HCT116 (cell line): ENCODE measurements at regions not wholly inside any gene's neighbourhood (a gene's known extent, or its start where the extent isn't known, plus 50 kb on each side); places are given as distances from the start of the nearest gene placed in this dataset.

ENCODE experiments used
- CTCF ChIP-seq, 3 experiments: fragments of 200-600 bp in 1 of 3; sonication (generic) in 1 of 3; IDR thresholded peaks in 2 of 3; conservative IDR thresholded peaks in 1 of 3; 2 replicates each; pipeline ENCODE4 v1.5.1; 2012 to 2017; ENCODE audit warnings: low read depth in 2 of 3, low read length in 2 of 3, antibody characterized with exemption in 1 of 3, borderline replicate concordance in 1 of 3, control low read depth in 1 of 3, mild to moderate bottlenecking in 1 of 3, mixed read lengths in 1 of 3, mixed run types in 1 of 3, moderate library complexity in 1 of 3; ENCODE audit not compliant: insufficient read depth in 1 of 3
- ELF1 ChIP-seq: IDR thresholded peaks from 2 replicates; pipeline ENCODE4 v1.6.1; 2012; ENCODE audit warnings: low read depth, borderline replicate concordance
- EZH2 ChIP-seq: fragments of 200-600 bp; sonication (generic); IDR thresholded peaks from 2 replicates; pipeline ENCODE4 v1.6.1; 2017; ENCODE audit warnings: antibody characterized with exemption, mixed run types
- JUND ChIP-seq: IDR thresholded peaks from 2 replicates; pipeline ENCODE4 v1.6.1; 2012
- POLR2A ChIP-seq: IDR thresholded peaks from 2 replicates; pipeline ENCODE4 v1.7.0; 2011; ENCODE audit warnings: borderline replicate concordance; ENCODE audit not compliant: insufficient read depth, insufficient read length; ENCODE audit errors: extremely low read depth
- POLR2AphosphoS5 ChIP-seq: IDR thresholded peaks from 2 replicates; pipeline ENCODE4 v1.6.1; 2011; ENCODE audit warnings: mild to moderate bottlenecking, low read depth, low read length, moderate library complexity
- RAD21 ChIP-seq: IDR thresholded peaks from 2 replicates; pipeline ENCODE4 v1.6.1; 2012; ENCODE audit warnings: low read depth, mild to moderate bottlenecking
- TF ChIP-seq, protein P1 (sequence below): IDR thresholded peaks from 2 replicates; pipeline ENCODE4 v1.6.1; 2012
- TF ChIP-seq, protein P2 (sequence below): IDR thresholded peaks from 2 replicates; pipeline ENCODE4 v1.6.1; 2012; ENCODE audit warnings: low read depth
- TF ChIP-seq, protein P3 (sequence below): IDR thresholded peaks from 2 replicates; pipeline ENCODE4 v1.6.1; 2012

DNA sequence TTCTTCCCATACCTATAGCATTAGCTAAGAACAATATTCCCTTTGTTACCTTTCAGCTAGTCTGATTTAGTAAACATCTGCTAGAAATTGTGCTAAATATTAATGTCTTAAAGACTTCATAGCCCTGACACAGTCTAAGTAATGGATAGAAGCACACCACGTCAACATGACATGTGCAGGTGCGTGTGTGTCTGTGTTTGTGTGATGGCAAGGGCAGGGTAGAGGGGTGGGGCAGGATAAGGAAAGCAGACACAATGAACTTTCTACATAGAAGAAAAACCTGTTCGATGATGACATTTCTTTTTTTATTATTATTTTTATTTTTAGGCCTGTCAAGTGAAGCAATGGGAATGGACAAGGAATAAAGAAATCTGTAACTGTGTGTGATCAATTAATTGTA, 223.3 kb downstream of the NOL4 start:
- TF ChIP-seq POLR2A (no peak), POLR2AphosphoS5 (no peak), CTCF (IDR thresholded peaks at IDR 0.05 in 2 of 3, conservative IDR thresholded peaks at IDR 0.05 in 1 of 3; ENCODE audit: borderline replicate concordance in 1 of 3, insufficient read depth in 1 of 3, low read depth in 2 of 3, low read length in 2 of 3) (no peak), ELF1 (no peak), EZH2 (no peak), RAD21 (no peak), JUND (no peak)
- TF ChIP-seq, protein P1, sequence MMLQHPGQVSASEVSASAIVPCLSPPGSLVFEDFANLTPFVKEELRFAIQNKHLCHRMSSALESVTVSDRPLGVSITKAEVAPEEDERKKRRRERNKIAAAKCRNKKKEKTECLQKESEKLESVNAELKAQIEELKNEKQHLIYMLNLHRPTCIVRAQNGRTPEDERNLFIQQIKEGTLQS, result no peak
- TF ChIP-seq, protein P2, sequence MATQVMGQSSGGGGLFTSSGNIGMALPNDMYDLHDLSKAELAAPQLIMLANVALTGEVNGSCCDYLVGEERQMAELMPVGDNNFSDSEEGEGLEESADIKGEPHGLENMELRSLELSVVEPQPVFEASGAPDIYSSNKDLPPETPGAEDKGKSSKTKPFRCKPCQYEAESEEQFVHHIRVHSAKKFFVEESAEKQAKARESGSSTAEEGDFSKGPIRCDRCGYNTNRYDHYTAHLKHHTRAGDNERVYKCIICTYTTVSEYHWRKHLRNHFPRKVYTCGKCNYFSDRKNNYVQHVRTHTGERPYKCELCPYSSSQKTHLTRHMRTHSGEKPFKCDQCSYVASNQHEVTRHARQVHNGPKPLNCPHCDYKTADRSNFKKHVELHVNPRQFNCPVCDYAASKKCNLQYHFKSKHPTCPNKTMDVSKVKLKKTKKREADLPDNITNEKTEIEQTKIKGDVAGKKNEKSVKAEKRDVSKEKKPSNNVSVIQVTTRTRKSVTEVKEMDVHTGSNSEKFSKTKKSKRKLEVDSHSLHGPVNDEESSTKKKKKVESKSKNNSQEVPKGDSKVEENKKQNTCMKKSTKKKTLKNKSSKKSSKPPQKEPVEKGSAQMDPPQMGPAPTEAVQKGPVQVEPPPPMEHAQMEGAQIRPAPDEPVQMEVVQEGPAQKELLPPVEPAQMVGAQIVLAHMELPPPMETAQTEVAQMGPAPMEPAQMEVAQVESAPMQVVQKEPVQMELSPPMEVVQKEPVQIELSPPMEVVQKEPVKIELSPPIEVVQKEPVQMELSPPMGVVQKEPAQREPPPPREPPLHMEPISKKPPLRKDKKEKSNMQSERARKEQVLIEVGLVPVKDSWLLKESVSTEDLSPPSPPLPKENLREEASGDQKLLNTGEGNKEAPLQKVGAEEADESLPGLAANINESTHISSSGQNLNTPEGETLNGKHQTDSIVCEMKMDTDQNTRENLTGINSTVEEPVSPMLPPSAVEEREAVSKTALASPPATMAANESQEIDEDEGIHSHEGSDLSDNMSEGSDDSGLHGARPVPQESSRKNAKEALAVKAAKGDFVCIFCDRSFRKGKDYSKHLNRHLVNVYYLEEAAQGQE, result no peak
- TF ChIP-seq, protein P3, sequence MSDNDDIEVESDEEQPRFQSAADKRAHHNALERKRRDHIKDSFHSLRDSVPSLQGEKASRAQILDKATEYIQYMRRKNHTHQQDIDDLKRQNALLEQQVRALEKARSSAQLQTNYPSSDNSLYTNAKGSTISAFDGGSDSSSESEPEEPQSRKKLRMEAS, result no peak
